GM12865 (cell line): ENCODE measurements at regions not wholly inside any gene's neighbourhood (a gene's known extent, or its start where the extent isn't known, plus 50 kb on each side); places are given as distances from the start of the nearest gene placed in this dataset.
"Not testable (repeated sequence)": the region's sequence is repeated elsewhere in the genome, so short reads cannot be mapped to it uniquely, and the experiment has no call there.

ENCODE experiments used
- DNase-seq: peaks from one replicate; pipeline ENCODE4 v3.0.0; 2010; ENCODE audit warnings: low read depth
- H3K4me3 ChIP-seq: 2 replicates; pipeline ENCODE4 v1.5.1; 2011; ENCODE audit warnings: mild to moderate bottlenecking, low read depth, low read length, control low read depth
- CTCF ChIP-seq: IDR thresholded peaks from 2 replicates; pipeline ENCODE4 v1.5.1; 2011; ENCODE audit warnings: low read length, control low read depth, low read depth, inconsistent platforms; ENCODE audit not compliant: insufficient read depth; ENCODE audit errors: missing control alignments

GRCh38 chr20:63138855-63139341 lies 77.0 kb downstream of the YTHDF1 start:
- TF ChIP-seq CTCF, result no peak
- DNase-seq, result no peak
- H3K4me3 ChIP-seq, result no peak overlapping the region

DNA sequence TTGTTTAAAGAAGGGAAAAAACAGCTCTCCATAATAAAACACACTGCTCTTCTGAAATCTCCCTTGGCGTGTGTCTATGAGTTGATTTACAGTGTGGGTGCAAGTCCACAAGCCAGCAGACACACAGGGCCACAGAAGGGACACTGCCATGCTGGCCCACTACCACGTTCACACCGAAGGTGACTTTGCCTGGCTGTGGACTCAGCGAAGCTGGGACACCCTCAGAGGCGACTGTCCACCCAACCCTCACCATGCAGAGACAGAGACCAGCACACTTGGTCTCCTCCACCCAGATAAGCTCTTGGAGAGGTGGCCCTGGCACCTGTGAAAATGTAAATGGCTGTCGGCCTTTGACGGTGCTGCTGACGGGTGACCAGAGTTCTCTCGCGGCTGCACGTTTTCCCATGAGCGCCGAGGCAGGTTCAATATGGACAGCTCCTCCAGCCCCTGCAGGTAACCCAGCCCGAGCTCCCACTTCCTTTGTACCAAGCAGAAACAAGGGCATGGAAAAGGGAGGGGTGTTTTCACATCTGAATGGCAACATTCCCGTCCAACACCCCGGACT lies 78.0 kb downstream of the YTHDF1 start:
- TF ChIP-seq CTCF, result no peak

GRCh38 chr20:63136296-63136695 lies 79.6 kb downstream of the YTHDF1 start:
- no peak for DNase-seq
- TF ChIP-seq CTCF, result no peak
- no peak overlapping the region for H3K4me3 ChIP-seq

More for the DNA sequence above, 78.0 kb downstream of the YTHDF1 start:
- no peak overlapping the region for H3K4me3 ChIP-seq
- no peak for DNase-seq

DNA sequence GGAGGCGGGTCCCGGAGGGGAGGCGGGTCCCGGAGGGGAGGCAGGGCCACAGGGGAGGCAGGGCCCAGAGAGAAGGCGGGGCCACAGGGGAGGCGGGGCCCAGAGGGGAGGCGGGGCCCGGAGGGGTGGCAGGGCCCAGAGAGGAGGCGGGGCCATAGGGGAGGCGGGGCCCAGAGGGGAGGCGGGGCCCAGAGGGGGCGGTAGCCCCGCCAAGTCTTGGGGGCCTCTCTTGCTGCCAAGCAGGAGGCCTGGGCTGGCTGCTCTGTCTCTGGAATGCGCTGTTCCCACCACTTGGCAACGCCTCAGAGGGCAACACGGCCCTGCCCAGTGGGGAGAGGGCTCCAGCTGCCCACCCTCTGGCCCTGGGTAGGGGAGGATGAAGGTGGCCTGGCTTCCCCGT lies 80.5 kb downstream of the YTHDF1 start:
- no peak for TF ChIP-seq CTCF
- DNase-seq, result no peak
- H3K4me3 ChIP-seq, result no peak overlapping the region

GRCh38 chr20:63134711-63135361 lies 81.1 kb downstream of the YTHDF1 start:
- DNase-seq, result peak; percentile 21

GRCh38 chr20:63134201-63134612 lies 81.7 kb downstream of the YTHDF1 start:
- H3K4me3 ChIP-seq, result no peak overlapping the region
- peak; percentile 5 for DNase-seq
- TF ChIP-seq CTCF, result no peak

More at GRCh38 chr20:63134711-63135361, 81.1 kb downstream of the YTHDF1 start:
- H3K4me3 ChIP-seq, result not testable (repeated sequence)

DNA sequence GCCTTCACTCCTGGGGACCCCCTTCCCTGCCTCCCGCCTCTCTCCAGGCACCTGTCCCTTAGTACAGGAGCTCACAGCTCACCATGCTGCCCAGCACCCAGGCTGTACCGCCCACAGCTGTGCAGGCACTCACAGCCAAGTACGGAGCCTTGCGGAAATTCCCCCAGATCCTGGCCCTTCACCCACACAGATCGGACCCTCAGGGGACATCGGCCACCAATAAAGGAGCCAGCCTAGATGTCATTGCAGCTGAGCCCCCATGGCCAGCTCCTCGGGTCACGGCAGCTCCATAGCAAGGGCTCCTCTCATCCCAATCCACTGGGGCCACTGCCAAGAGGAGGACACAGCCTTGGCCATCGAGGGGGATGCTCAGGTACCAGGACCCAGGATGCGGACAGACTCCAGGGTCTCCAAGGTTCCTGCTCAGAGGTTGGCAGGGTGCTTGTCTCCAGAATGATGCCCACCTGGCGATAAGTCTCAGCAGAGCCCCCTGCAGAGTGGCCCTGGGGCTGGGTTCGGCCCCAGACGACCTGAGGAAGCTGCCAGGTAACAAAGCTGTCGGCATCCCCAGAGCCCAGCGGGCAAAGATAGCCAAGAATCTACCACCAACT lies 82.3 kb downstream of the YTHDF1 start:
- no peak overlapping the region for H3K4me3 ChIP-seq
- TF ChIP-seq CTCF, result no peak
- no peak for DNase-seq
